IMR-90 (cell line): ENCODE measurements at regions not wholly inside any gene's neighbourhood (a gene's known extent, or its start where the extent isn't known, plus 50 kb on each side); places are given as distances from the start of the nearest gene placed in this dataset.

Experiments
- ATAC-seq: fragments of 200-7000 bp; cut with Tn5 transposase; 2 replicates; pipeline ENCODE4 v1.9.1; 2020; ENCODE audit warnings: low read depth, mild to moderate bottlenecking, moderate library complexity
- BruUV-seq: library from RNA; stranded (reverse); fragments of 400-500 nt; replicated peaks from 2 replicates; lab custom pipeline; 2021; lab: Mats Ljungman, UMichigan
- CTCF ChIA-PET: fragments of 300-600 bp; formaldehyde crosslinking; extraction: SDS; loops from one replicate; lab custom pipeline; 2021; ENCODE audit warnings: antibody characterized with exemption; lab: Yijun Ruan, JAX
- POLR2A ChIA-PET: fragments of 300-600 bp; sonication (Branson Sonifier 250); formaldehyde crosslinking; loops from one replicate; lab custom pipeline; 2022; ENCODE audit warnings: antibody characterized with exemption; ENCODE audit not compliant: unreplicated experiment; lab: Charles Lee
- DNase-seq: peaks from one replicate; pipeline ENCODE4 v3.0.0; 2013
- H2AFZ ChIP-seq: replicated peaks from 2 replicates; pipeline ENCODE3; 2013; ENCODE audit warnings: low read length, mild to moderate bottlenecking; ENCODE audit not compliant: poor library complexity
- H2AK5ac ChIP-seq: 2 replicates; pipeline ENCODE4 v1.6.1; 2013; ENCODE audit warnings: low read depth, low read length, inconsistent platforms
- H2AK9ac ChIP-seq: replicated peaks from 2 replicates; pipeline ENCODE3; 2013; ENCODE audit warnings: mild to moderate bottlenecking, low read depth, low read length, moderate library complexity; ENCODE audit not compliant: poor library complexity
- H2BK120ac ChIP-seq: 2 replicates; pipeline ENCODE4 v1.6.1; 2013; ENCODE audit warnings: low read depth, low read length, inconsistent platforms
- H2BK15ac ChIP-seq: 3 replicates; pipeline ENCODE4 v1.6.1; 2013; ENCODE audit warnings: low read depth, low read length, inconsistent platforms
- H2BK20ac ChIP-seq: 2 replicates; pipeline ENCODE4 v1.6.1; 2013; ENCODE audit warnings: low read depth, mild to moderate bottlenecking, inconsistent platforms, low read length, moderate library complexity
- H2BK5ac ChIP-seq: 2 replicates; pipeline ENCODE4 v1.6.1; 2013; ENCODE audit warnings: mild to moderate bottlenecking, low read depth, low read length, inconsistent platforms; ENCODE audit not compliant: poor library complexity, severe bottlenecking
- H3K14ac ChIP-seq: replicated peaks from 2 replicates; pipeline ENCODE4 v1.6.1; 2013; ENCODE audit warnings: low read depth, low read length, inconsistent platforms
- H3K18ac ChIP-seq: 2 replicates; pipeline ENCODE4 v1.6.1; 2013; ENCODE audit warnings: low read depth, low read length, control low read depth
- H3K23ac ChIP-seq: 2 replicates; pipeline ENCODE4 v1.6.1; 2013; ENCODE audit warnings: low read depth, low read length, inconsistent platforms
- H3K27ac ChIP-seq: 2 replicates; pipeline ENCODE4 v1.5.1; 2013; ENCODE audit warnings: mild to moderate bottlenecking, control low read depth, low read length; ENCODE audit not compliant: insufficient read depth
- H3K27me3 ChIP-seq: 2 replicates; pipeline ENCODE4 v1.6.1; 2013; ENCODE audit warnings: low read length; ENCODE audit not compliant: control insufficient read depth, insufficient read depth
- H3K36me3 ChIP-seq: 2 replicates; pipeline ENCODE4 v1.6.1; 2013; ENCODE audit warnings: low read length, mixed read lengths; ENCODE audit not compliant: control insufficient read depth, insufficient read depth
- H3K4ac ChIP-seq: 2 replicates; pipeline ENCODE4 v1.6.1; 2013; ENCODE audit warnings: low read depth, low read length, inconsistent platforms
- H3K4me1 ChIP-seq: 2 replicates; pipeline ENCODE4 v1.6.1; 2013; ENCODE audit warnings: low read length, mixed read lengths; ENCODE audit not compliant: control insufficient read depth, insufficient read depth
- H3K4me2 ChIP-seq: 2 replicates; pipeline ENCODE4 v1.6.1; 2013; ENCODE audit warnings: low read depth, mild to moderate bottlenecking, control low read depth, low read length, moderate library complexity
- H3K4me3 ChIP-seq: 2 replicates; pipeline ENCODE4 v1.5.1; 2013; ENCODE audit warnings: low read depth, mild to moderate bottlenecking, control low read depth, low read length, moderate library complexity; ENCODE audit not compliant: insufficient read depth
- H3K56ac ChIP-seq: 2 replicates; pipeline ENCODE4 v1.6.1; 2013; ENCODE audit warnings: low read length, inconsistent platforms; ENCODE audit not compliant: insufficient read depth; ENCODE audit errors: extremely low read depth
- H3K79me1 ChIP-seq, 2 experiments: 2 replicates each; pipeline ENCODE4 v1.6.1; 2013; ENCODE audit warnings: low read length in 2 of 2, inconsistent platforms in 1 of 2, low read depth in 1 of 2
- H3K9ac ChIP-seq: 2 replicates; pipeline ENCODE4 v1.6.1; 2013; ENCODE audit warnings: low read depth, low read length, control low read depth
- H3K9me1 ChIP-seq: 2 replicates; pipeline ENCODE4 v1.6.1; 2013; ENCODE audit warnings: low read length, inconsistent platforms; ENCODE audit not compliant: insufficient read depth
- H3K9me3 ChIP-seq: 2 replicates; pipeline ENCODE4 v1.6.1; 2013; ENCODE audit warnings: low read length; ENCODE audit not compliant: control insufficient read depth, insufficient read depth
- H4K20me1 ChIP-seq: 2 replicates; pipeline ENCODE4 v1.6.1; 2013; ENCODE audit warnings: low read length, inconsistent platforms; ENCODE audit not compliant: insufficient read depth
- H4K5ac ChIP-seq: 2 replicates; pipeline ENCODE4 v1.6.1; 2013; ENCODE audit warnings: mild to moderate bottlenecking, low read depth, low read length, control low read depth
- H4K8ac ChIP-seq, 2 experiments: 2 replicates each; pipeline ENCODE4 v1.6.1; 2013; ENCODE audit warnings: low read depth in 2 of 2, low read length in 2 of 2, control low read depth in 1 of 2, inconsistent platforms in 1 of 2
- H4K91ac ChIP-seq: 2 replicates; pipeline ENCODE4 v1.6.1; 2013; ENCODE audit warnings: low read depth, low read length, inconsistent platforms; ENCODE audit not compliant: insufficient read depth
- CEBPB ChIP-seq: IDR thresholded peaks from 2 replicates; pipeline ENCODE4 v1.6.1; 2012; ENCODE audit warnings: low read depth, low read length, improper control_type of control experiment
- WGBS, 2 experiments: methylation state at CpG; one replicate each; pipeline versions ENCODE4 v1.1.5 to v1.1.7; 2013; ENCODE audit warnings: missing lambda C conversion rate in 2 of 2; ENCODE audit not compliant: insufficient read length in 1 of 2; ENCODE audit errors: extremely low coverage in 2 of 2; 5-methylcytosine and 5-hydroxymethylcytosine counted together
- dilution Hi-C: fragments of 300-500 bp; cut with HindIII; formaldehyde crosslinking; loops from one replicate; pipeline ENCODE4 v1.14.3; 2018; ENCODE audit warnings: low sequenced_read_pairs; ENCODE audit not compliant: unreplicated experiment
- in situ Hi-C: fragments of 300-500 bp; cut with MboI; formaldehyde crosslinking; loops from 3 replicates; pipeline ENCODE4 v1.14.3; 2019; ENCODE audit warnings: low sequenced_read_pairs, inconsistent platforms, mixed read lengths
- intact Hi-C: fragments of 100-400 bp; cut with micrococcal nuclease; formaldehyde crosslinking; loops from 2 replicates; pipeline ENCODE4 v1.10.0; 2022

DNA sequence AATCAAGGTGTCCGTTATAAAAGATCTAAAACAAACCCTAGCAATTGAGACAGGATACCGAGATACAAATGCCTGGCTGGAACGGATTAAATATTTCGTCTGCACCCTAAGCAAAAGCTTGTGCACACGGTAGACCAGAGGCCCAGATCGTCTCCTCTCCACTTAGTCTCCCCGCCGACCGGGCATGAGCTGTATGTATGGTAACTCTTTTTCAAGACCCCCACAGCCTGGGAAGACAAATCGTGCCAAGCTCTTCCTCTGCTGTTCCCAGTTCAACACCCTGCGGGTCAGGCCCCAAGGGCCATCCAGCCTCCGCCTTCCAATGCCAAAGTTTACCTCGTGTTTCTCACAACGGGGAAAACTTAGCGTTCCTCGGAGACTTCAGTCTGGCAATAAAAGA, 285.7 kb upstream of the GALNT17 start:
- Histone ChIP-seq H4K20me1 (no peaks in the 10 kb centered on the region), H3K36me3 (no peaks in the 10 kb centered on the region), H3K4ac (no peak overlapping the region), H4K91ac (no peak overlapping the region), H3K14ac (no peak overlapping the region), H3K56ac (no peak overlapping the region), H3K4me3 (no peak overlapping the region), H2AK5ac (no peak overlapping the region), H2BK15ac (no peak overlapping the region), H3K9me1 (no peaks in the 10 kb centered on the region), H4K5ac (no peak overlapping the region), H3K9me3 (no peaks in the 10 kb centered on the region), H2BK120ac (no peak overlapping the region), H2AK9ac (no peak overlapping the region), H3K79me1 (no peaks in the 10 kb centered on the region), H3K27ac (no peak overlapping the region), H3K4me1 (no peaks in the 10 kb centered on the region), H3K23ac (no peak overlapping the region), H2BK5ac (no peak overlapping the region), H3K27me3 (no peaks in the 10 kb centered on the region), H2BK20ac (no peak overlapping the region), H3K9ac (no peak overlapping the region), H3K18ac (no peak overlapping the region), H2AFZ (no peak overlapping the region), H3K4me2 (no peak overlapping the region), H4K8ac (no peak overlapping the region)
- no peak for ATAC-seq
- WGBS, 2 experiments, result 73% methylated on average over 10 of the region's 16 CpGs; no CpG with 5 or more reads in 1 of the 2 experiments
- no peak for DNase-seq
- POLR2A ChIA-PET, result no interaction called here
- no peak for TF ChIP-seq CEBPB
- in situ Hi-C loops (loop anchor here (25.0 kb wide), 1 partner anchor 891 kb away; no protein-coding TSS in a partner anchor), dilution Hi-C loops (no loop called here), intact Hi-C loops (no loop called here)
- CTCF ChIA-PET, result no interaction called here
- no TSS peak for BruUV-seq
